ENCODE measurements at regions not wholly inside any gene's neighbourhood (a gene's known extent, or its start where the extent isn't known, plus 50 kb on each side); places are given as distances from the start of the nearest gene placed in this dataset.

DNA sequence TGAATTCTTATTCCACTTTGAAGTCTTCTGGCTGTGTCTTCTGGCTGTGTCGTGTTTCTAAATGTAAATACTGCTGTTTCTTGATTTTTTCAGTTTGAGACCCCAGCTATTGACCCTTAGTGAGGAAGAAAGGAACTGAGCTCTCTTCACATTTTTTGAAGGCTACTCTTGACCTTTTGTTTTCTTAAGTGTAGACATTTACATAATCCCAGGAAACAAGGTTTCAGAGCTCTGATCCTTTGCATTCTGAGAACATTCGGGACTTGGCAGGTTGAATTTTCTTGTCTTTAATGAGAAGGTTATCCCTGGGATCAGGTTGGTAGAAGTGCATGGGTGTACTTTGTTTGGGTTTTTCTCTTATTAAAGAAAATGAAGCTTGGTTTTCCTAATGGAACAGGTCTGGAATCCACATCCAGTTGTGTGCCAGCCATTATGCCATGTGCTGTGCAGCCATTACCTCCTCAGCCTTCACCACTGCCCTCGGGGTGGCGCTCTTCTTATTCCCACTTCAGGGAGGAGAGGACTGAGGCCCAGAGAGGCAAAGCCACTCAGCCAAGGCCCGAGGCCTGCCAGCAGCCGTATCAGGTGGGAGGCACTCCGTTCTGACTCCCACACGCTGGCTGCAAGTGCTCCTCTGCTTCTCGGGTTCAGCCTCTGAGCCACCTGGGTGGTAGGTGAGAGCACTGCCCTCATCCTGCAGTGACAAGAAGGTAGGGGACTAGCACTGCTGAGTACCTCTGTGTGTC, 120.9 kb downstream of the BEGAIN start:
- Histone ChIP-seq H3K36me3 (no peaks in the 10 kb centered on the region), H3K27ac (no peak overlapping the region), H3K27me3 (no peaks in the 10 kb centered on the region), H3K4me1 (no peaks in the 10 kb centered on the region), H3K4me3 (no peak overlapping the region), H3K9me3 (no peaks in the 10 kb centered on the region)
- intact Hi-C loops (cut with DNase I), result no loop called here
- no peak for TF ChIP-seq POLR2A (IDR thresholded peaks at IDR 0.05)
- no peak for TF ChIP-seq POLR2AphosphoS5 (IDR thresholded peaks at IDR 0.05; ENCODE audit: insufficient read depth in 1 of 2, low read depth in 1 of 2)
- TF ChIP-seq, protein P1, sequence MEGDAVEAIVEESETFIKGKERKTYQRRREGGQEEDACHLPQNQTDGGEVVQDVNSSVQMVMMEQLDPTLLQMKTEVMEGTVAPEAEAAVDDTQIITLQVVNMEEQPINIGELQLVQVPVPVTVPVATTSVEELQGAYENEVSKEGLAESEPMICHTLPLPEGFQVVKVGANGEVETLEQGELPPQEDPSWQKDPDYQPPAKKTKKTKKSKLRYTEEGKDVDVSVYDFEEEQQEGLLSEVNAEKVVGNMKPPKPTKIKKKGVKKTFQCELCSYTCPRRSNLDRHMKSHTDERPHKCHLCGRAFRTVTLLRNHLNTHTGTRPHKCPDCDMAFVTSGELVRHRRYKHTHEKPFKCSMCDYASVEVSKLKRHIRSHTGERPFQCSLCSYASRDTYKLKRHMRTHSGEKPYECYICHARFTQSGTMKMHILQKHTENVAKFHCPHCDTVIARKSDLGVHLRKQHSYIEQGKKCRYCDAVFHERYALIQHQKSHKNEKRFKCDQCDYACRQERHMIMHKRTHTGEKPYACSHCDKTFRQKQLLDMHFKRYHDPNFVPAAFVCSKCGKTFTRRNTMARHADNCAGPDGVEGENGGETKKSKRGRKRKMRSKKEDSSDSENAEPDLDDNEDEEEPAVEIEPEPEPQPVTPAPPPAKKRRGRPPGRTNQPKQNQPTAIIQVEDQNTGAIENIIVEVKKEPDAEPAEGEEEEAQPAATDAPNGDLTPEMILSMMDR (IDR thresholded peaks at IDR 0.05), result no peak
- DNase-seq (ENCODE audit: extremely low spot score in 2 of 2), result peak in 1 of 2 donors; percentile 60

DNA sequence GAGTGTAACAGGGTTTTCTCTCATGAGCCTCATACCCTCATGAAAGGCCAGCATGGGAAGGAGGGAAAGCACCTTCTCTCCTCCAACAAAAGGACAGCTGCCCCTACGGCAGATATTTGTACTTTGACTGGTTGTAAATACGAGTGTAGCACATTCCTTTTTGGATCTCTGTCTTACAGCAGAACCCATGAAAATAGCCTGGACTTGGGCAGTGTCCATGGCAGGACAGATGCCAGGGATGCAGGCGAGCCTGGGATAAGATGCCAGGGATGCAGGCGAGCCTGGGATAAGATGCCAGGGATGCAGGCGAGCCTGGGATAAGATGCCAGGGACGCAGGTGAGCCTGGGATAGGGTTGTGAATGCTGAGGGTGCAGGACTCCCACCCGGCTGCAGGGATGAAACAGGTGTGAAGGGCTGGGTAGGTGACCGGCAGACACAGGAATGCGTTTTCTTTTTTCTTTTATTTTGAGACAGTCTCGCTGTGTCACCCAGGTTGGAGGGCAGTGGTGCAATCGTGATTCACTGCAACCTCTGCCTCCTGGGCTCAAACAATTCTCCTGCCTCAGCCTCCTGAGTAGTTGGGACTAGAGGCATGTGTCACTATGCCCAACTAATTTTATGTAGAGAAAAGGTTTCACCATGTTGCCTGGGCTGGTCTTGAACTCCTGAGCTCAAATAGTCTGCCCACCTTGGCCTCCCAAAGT, 120.0 kb downstream of the BEGAIN start:
- no peaks in the 10 kb centered on the region for H3K9me3 ChIP-seq
- DNase-seq (ENCODE audit: extremely low spot score in 2 of 2), result peak in 1 of 2 donors; percentile 8

DNA sequence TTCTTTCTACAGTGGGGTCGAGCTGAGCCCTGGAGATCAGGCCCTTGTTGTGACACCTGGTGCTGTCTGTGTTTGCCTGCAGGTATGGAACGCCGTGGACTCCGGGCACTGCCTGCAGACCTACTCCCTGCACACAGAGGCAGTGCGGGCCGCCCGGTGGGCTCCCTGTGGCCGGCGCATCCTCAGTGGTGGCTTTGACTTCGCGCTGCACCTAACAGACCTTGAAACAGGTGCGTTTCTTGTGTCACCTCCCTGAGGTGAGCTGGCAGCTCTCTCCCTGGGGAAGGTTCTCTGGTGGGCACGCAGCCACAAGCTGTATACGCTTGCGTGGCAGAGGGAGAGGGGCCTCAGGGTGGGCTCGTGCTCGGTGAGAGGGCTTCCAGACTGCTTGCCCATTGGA, 119.3 kb downstream of the BEGAIN start:
- DNase-seq (ENCODE audit: extremely low spot score in 2 of 2), result peak; percentile 77 to 93
- no peaks in the 10 kb centered on the region for H3K9me3 ChIP-seq
- no peaks in the 10 kb centered on the region for H3K36me3 ChIP-seq
- H3K4me1 ChIP-seq, result no peaks in the 10 kb centered on the region
- H3K27ac ChIP-seq, result no peak overlapping the region
- no peak overlapping the region for H3K4me3 ChIP-seq
- intact Hi-C loops (cut with DNase I), result no loop called here
- no peaks in the 10 kb centered on the region for H3K27me3 ChIP-seq
- TF ChIP-seq, protein P1 (IDR thresholded peaks at IDR 0.05), result no peak
- TF ChIP-seq POLR2AphosphoS5 (IDR thresholded peaks at IDR 0.05; ENCODE audit: insufficient read depth in 1 of 2, low read depth in 1 of 2) (no peak), POLR2A (IDR thresholded peaks at IDR 0.05) (no peak)

More for the DNA sequence above, 120.0 kb downstream of the BEGAIN start:
- no peaks in the 10 kb centered on the region for H3K27me3 ChIP-seq
- H3K4me1 ChIP-seq, result no peaks in the 10 kb centered on the region
- intact Hi-C loops (cut with DNase I), result no loop called here
- H3K27ac ChIP-seq, result no peak overlapping the region
- H3K36me3 ChIP-seq, result no peaks in the 10 kb centered on the region
- no peak for TF ChIP-seq POLR2A (IDR thresholded peaks at IDR 0.05)
- TF ChIP-seq, protein P1 (IDR thresholded peaks at IDR 0.05), result no peak
- TF ChIP-seq POLR2AphosphoS5 (IDR thresholded peaks at IDR 0.05; ENCODE audit: insufficient read depth in 1 of 2, low read depth in 1 of 2), result no peak
- no peak overlapping the region for H3K4me3 ChIP-seq

DNA sequence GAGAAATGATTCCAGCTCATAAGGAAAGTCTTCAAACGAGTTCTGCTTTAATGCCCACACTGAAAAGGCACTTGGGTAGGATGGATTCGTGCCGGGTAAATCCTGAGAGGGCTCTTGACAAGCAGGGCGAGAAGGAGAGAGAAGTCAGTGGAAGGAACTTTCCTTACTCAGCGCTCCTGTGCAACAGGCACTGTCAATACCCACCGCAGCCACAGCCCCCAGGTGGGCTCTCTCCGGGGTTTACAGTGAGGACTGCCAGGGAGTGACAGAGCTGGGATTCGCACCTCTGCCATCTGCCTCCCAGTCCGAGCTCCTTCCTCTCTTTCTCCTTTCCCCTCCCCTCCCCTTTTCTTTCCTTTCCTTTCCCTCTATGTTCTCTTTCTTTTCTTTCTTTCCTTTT, 118.7 kb downstream of the BEGAIN start:
- DNase-seq (ENCODE audit: extremely low spot score in 2 of 2), result peak in 1 of 2 donors; percentile 76
- no peaks in the 10 kb centered on the region for H3K4me1 ChIP-seq
- H3K27ac ChIP-seq, result no peak overlapping the region
- intact Hi-C loops (cut with DNase I), result no loop called here
- H3K27me3 ChIP-seq, result no peaks in the 10 kb centered on the region
- H3K4me3 ChIP-seq, result no peak overlapping the region
- TF ChIP-seq POLR2A (IDR thresholded peaks at IDR 0.05) (no peak), POLR2AphosphoS5 (IDR thresholded peaks at IDR 0.05; ENCODE audit: insufficient read depth in 1 of 2, low read depth in 1 of 2) (no peak)
- TF ChIP-seq, protein P1 (IDR thresholded peaks at IDR 0.05), result no peak
- no peaks in the 10 kb centered on the region for H3K36me3 ChIP-seq
- no peaks in the 10 kb centered on the region for H3K9me3 ChIP-seq
